Motor neuron (in vitro differentiated cells): ENCODE measurements at regions not wholly inside any gene's neighbourhood (a gene's known extent, or its start where the extent isn't known, plus 50 kb on each side); places are given as distances from the start of the nearest gene placed in this dataset.
A peak's percentile ranks its signal among the peaks of the same experiment; 100 is the strongest.
"Not testable (repeated sequence)": the region's sequence is repeated elsewhere in the genome, so short reads cannot be mapped to it uniquely, and the experiment has no call there.

ENCODE experiments used
- ATAC-seq, 8 experiments: fragments of 200-7000 bp; cut with Tn5 transposase; replicated peaks in 6 of 8; 2 replicates each; pipeline ENCODE4 v1.8.0; 2021; ENCODE audit warnings: mild to moderate bottlenecking in 8 of 8, moderate library complexity in 8 of 8
- H3K27ac ChIP-seq, 2 donors: fragments of 250-450 bp; sonication (Bioruptor Pico); 2 replicates each; pipeline ENCODE4 v1.9.0; 2021; ENCODE audit warnings: antibody characterized with exemption in 2 of 2, mild to moderate bottlenecking in 2 of 2, moderate library complexity in 1 of 2
- H3K4me1 ChIP-seq, 2 donors: fragments of 250-450 bp; sonication (Bioruptor Pico); replicated peaks in 1 of 2; 2 replicates each; pipeline ENCODE4 v1.6.1; 2021; ENCODE audit warnings: antibody characterized with exemption in 2 of 2, mild to moderate bottlenecking in 2 of 2, moderate library complexity in 1 of 2
- H3K4me3 ChIP-seq, 5 donors: fragments of 250-450 bp; sonication (Bioruptor Pico); 2 replicates each; pipeline ENCODE4 v1.9.0; 2021; ENCODE audit warnings: antibody characterized with exemption in 5 of 5, mild to moderate bottlenecking in 5 of 5, moderate library complexity in 4 of 5
- WGBS, 10 experiments: fragments of 450-650 bp; shearing (Covaris generic); methylation state at CpG; one replicate each; pipeline ENCODE4 v1.0.0; 2022; 5-methylcytosine and 5-hydroxymethylcytosine counted together
- in situ Hi-C, 9 experiments: fragments of 400-800 bp; cut with MboI; loops; one replicate each; pipeline ENCODE4 v1.15.0; 2021; ENCODE audit warnings: low sequenced_read_pairs in 9 of 9, low pct_unique_long_range_greater_than_20kb in 2 of 9; ENCODE audit not compliant: unreplicated experiment in 9 of 9

DNA sequence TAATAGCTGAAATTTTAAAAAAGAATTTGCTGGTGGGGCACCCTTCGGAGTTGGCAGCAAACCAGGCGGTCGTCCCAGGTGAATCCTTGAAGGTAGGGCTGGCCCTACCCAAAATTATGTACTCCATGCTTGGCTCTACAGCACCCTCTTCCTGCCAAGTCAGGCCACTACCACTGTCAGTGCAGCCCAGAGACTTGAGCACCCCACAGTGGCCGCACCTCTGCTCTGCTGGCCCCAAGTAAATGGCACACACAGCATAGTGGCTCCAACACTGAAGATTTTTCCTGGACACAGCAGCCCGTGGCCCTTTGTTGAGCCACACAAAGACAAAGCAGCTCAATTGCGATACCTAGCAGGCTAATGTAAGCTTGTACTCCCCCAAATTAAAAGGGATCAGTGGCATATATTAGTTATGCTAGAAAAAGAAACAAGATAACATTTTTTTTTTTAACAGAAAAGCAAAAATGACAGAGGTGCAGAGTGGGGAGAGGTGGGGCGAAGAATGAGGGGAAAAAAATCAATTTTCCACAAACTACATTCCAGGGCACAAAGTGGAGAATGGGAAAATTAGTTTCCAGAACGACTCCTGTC is 250.5 kb downstream of the UACA start:
- Histone ChIP-seq H3K27ac (no peak overlapping the region), H3K4me1 (peaks cover 8% of the 10 kb centered on the region in 2 donors), H3K4me3 (no peak overlapping the region)
- ATAC-seq, result peak in 2 of 8 experiments; percentile 4 to 12
- in situ Hi-C loops, result no loop called here
- 34 to 87% (median 77%) methylated on average over 1 to 7 of the region's 8 CpGs; no CpG with 5 or more reads in 2 of the 10 experiments for WGBS, 10 experiments

DNA sequence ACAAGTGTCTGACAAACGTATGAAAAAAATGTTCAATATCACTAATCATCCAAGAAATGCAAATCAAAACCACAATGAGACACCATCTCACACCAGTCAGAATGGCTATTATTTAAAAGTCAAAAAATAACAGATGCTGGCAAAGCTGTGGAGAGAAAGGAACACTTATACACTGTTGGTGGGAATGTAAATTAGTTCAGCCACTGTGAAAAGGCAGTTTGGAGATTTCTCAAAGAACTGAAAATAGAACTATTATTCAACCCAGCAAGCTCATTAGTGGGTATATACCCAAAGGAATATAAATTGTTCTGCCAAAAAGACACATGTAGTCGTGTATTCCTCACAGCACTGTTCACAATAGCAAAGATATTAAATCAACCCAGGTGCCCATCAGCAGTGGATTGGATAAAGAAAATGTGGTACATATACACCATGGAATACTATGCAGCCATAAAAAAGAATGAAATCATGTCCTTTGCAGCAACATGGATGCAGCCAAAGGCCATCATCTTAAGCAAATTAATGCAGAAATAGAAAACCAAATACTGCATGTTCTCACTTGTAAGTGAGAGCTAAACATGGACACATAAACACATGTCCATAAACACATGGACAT is 251.3 kb downstream of the UACA start:
- 7 to 93% (median 59%) methylated on average over 1 to 2 of the region's 2 CpGs for WGBS, 10 experiments

DNA sequence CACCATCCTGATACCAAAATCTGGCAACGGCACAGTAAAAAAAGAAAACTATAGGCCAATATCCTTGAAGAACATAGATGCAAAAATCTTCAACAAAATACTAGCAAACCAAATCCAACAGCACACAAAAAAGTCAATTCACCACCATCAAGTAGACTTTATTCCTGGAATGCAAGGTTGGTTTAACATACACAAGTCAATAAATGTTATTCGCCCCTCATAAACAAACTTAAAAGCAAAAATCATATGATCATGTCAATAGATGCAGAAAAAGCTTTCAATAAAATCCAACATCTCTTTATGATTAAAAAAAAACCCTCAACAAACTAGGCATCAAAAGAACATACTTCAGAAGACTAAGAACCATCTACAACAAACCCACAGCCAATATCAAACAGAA is 252.9 kb downstream of the UACA start:
- H3K4me1 ChIP-seq, result peaks cover 26 to 32% of the 10 kb centered on the region in 2 donors
- H3K4me3 ChIP-seq, result no peak overlapping the region
- WGBS, 10 experiments, result 46 to 100% (median 89%) methylated on average over 1 to 2 of the region's 2 CpGs; no CpG with 5 or more reads in 1 of the 10 experiments
- no peak overlapping the region for H3K27ac ChIP-seq
- ATAC-seq, result no peak
- in situ Hi-C loops, result no loop called here

More for the DNA sequence above, 251.3 kb downstream of the UACA start:
- H3K27ac ChIP-seq, ATAC-seq, in situ Hi-C loops, H3K4me3 ChIP-seq: not testable (repeated sequence)
- H3K4me1 ChIP-seq, result peaks cover 16% of the 10 kb centered on the region in 2 donors

DNA sequence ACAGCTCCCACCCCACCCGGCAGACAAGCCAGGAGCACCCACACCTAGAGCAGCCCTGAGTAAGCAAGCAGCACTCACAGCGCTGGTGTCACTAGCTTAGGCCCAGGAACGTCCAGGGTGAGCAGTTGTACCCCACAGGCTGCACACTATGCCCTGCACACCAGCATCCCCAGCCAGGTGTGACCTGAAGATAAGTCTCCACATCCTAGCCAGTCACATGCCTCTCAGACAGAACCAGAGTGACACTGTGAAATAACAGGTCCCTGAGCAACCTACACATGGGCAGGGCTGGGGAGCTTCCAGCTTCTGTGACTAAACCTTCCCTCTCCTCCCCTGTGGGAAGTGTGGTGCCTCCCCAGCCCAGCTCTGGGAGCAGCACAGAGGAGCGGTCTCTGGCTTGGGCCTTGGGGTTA is 253.6 kb downstream of the UACA start:
- no peak for ATAC-seq
- in situ Hi-C loops, result no loop called here
- Histone ChIP-seq H3K4me3 (no peak overlapping the region), H3K27ac (no peak overlapping the region), H3K4me1 (peaks cover 33 to 39% of the 10 kb centered on the region in 2 donors)
- 50 to 100% (median 100%) methylated on average over 1 to 2 of the region's 4 CpGs; no CpG with 5 or more reads in 3 of the 10 experiments for WGBS, 10 experiments

DNA sequence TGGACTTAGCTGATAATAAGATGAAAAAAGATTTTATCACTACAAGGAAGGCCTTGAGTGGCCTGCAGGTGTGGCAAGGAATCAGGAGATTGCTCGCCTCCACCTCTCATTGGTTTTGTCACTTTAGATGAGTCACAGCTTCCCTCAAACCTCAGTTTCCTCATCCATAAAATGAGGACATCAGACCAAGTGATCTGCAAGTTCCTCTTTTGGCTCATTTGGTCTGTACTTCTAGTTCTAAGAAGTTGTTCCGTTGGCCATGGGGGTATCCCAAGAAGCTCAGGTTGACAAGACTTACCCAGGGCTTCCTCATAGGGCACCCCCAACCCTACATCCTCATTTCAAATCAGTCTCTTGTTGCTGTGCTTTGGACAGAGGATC is 254.1 kb downstream of the UACA start:
- Histone ChIP-seq H3K27ac (no peak overlapping the region), H3K4me1 (peaks cover 37 to 44% of the 10 kb centered on the region in 2 donors), H3K4me3 (no peak overlapping the region)
- 75 to 100% (median 94%) methylated on average over 1 to 2 of the region's 2 CpGs; no CpG with 5 or more reads in 3 of the 10 experiments for WGBS, 10 experiments
- no peak for ATAC-seq
- in situ Hi-C loops, result no loop called here

DNA sequence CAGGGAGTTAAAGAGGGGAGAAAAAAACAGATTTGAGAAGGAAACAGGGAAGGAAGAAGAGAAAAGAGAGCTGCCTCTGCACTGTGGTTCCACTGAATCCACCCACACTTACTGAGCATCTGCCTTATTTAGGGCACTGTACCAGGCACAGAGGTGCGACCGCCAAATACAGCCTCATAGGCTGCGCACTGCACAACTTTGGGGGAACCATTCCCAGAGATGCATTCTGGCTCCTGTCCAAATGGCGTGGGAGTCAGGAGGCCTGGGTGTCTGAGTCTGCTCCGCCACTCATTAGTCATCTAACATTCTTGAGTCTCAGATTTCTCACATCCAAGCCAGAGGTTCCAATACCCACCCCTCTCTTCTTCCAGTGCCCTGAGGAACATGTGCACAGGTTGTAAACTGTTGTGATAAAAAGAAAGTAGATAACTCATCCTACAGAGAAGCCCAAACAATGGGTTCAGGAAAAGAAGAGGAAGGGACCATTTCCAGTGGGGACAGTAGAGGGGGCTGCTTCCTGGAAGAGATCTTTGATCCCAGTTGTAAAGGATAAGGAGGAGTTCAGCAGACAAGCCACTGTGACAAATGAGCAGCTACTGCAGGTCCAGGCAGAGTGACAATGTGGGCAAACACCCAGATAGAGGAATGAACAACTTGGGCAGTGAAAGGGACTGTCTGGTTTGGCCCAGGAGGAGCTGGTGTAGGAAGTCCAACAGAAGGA is 254.6 kb downstream of the UACA start:
- WGBS, 10 experiments, result 33 to 100% (median 86%) methylated on average over 1 to 3 of the region's 5 CpGs; no CpG with 5 or more reads in 6 of the 10 experiments
- Histone ChIP-seq H3K4me3 (no peak overlapping the region), H3K4me1 (peaks cover 43 to 49% of the 10 kb centered on the region in 2 donors), H3K27ac (peak overlapping the region; percentile 59 to 66)
- in situ Hi-C loops, result no loop called here
- ATAC-seq, result peak in 5 of 8 experiments; percentile 0 to 12 (median 4)

DNA sequence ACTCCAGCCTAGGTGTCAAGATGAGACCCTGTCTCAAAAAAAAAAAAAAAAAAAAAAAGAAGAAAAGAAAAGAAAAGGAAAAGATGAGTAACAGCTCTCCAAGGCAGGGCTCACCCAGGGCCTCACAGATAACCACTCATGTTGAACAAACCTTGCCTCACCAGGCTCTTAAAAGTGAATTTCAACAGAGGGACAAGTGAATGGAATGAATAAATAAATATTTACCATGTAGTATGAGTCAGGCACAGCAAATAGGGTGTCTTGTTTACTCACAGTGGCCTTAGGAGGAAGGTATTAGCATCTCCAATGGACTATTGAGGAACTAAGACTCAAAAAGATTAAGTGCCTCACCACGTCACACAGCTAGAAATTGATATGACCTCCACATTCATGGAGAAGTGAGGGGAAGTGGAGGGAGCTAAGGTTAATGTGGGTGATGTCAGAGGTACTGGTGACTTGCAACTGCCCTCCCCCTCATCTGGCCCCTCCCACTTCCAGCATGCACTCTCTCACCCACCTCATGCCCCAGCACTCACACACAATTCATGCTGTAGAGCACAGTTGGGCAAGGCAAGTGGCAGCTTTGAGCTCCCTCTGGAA is 255.5 kb downstream of the UACA start:
- H3K4me1 ChIP-seq, result peaks cover 49 to 54% of the 10 kb centered on the region in 2 donors
- peak overlapping the region; percentile 59 to 66 for H3K27ac ChIP-seq
- no peak overlapping the region for H3K4me3 ChIP-seq
- WGBS, 10 experiments, result 13 to 17% (median 14%) methylated on average over 1 of the region's 1 CpG; no CpG with 5 or more reads in 6 of the 10 experiments
- ATAC-seq, result peak; percentile 72 to 87 (median 84)
- in situ Hi-C loops, result no loop called here

DNA sequence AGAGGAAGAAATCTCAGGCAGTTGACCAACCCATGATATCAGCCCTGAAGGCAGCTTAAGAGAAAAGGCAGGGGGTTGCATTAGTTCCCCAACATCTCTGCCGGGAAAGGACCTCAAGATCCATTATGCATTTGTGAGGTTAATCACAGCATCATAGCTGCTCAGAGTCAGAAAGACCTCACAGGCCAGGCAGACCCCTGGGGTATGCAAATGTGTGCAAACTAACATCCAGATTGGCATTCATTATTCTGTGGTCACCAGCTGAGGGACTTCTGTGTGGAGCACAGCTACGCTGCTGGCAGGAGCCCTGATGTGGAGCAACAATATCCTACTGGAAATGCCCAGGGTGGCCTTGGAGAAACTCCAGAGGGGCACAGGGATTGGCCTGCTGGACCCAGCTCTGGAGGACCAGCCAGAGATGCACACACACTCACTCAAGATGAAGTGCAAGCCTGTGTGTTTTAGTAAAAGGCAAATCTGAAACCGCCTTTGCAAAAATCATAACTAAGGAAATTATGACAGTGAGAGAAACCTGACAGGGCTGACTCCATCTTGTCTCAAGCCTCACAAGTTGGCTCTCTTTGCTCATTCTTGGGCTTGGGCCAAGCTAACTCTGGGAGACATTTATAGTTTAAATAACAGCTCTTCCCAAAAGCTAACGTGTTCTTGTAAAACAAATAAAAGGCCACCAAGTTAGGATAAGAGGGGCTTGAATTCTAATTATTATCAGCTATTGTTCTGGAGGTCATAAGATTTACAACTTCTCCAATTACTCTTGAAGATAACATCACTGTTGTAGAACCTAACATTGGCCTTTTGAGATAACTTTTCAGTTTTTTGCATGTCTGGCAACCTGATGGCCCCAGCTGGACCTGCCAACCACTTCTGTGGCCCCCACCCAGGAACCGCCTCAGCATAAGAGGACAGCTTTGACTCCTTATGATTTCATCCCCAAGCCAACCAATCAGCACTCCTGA is 257.1 kb downstream of the UACA start:
- 11 to 100% (median 74%) methylated on average over 1 to 5 of the region's 5 CpGs; no CpG with 5 or more reads in 1 of the 10 experiments for WGBS, 10 experiments
- peak overlapping the region; percentile 50 to 62 for H3K27ac ChIP-seq
- ATAC-seq, result peak; percentile 5 to 79 (median 14)
- no peak overlapping the region for H3K4me3 ChIP-seq
- in situ Hi-C loops, result no loop called here
- peaks cover 49 to 54% of the 10 kb centered on the region in 2 donors for H3K4me1 ChIP-seq

DNA sequence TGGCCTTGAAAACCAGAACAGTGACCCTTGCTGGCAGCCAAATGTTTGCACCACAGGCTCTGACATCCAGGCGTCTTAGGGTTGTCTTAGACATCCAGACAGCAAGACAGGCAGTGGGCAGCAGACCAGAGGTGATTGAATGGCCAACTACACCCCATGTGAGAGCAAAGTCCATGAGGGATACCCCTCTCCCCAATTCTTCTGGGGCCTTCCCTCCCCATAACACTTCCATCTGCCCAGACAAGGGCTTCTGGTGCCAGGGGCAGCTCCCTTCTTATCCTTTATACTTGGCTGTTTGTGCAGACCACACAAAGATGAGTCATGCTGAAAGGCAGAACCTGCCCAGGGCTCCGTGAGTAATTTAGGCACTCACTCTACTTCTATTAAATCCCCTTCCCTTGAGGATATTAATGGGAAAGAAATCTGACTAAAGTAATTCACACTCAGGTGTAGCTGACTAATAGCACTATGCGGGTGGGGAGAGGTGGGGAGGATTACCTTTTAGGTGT is 257.9 kb downstream of the UACA start:
- peak; percentile 28 to 54 (median 50) for ATAC-seq
- Histone ChIP-seq H3K27ac (peak overlapping the region; percentile 50 to 62), H3K4me3 (no peak overlapping the region), H3K4me1 (peaks cover 49 to 54% of the 10 kb centered on the region in 2 donors)
- in situ Hi-C loops, result no loop called here
- WGBS, 10 experiments, result 0 to 56% (median 18%) methylated on average over 1 to 3 of the region's 3 CpGs; no CpG with 5 or more reads in 4 of the 10 experiments

DNA sequence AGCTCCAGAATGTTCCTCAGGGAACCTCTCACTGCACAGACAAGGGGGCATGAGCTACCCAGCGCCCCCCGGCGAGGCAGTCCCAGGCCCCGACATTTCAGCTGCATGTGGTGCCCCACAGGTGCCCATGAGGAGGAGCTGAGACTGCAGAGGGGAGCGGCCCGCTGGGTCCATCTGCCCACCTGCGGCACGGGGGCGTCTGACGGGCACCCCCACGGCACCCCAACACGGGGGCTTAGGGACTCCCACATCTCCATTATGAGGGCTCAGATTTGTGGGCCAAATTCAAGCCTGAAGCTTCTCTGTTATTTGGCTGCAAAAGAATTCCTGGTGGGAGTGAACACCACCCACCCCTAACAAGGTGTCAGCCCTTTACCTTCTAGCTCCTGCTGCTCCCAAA is 258.4 kb downstream of the UACA start:
- no peak for ATAC-seq
- peaks cover 49 to 54% of the 10 kb centered on the region in 2 donors for H3K4me1 ChIP-seq
- H3K4me3 ChIP-seq, result no peak overlapping the region
- in situ Hi-C loops, result no loop called here
- H3K27ac ChIP-seq, result peak overlapping the region; percentile 50 to 62
- 100% methylated on average over 1 of the region's 12 CpGs; no CpG with 5 or more reads in 9 of the 10 experiments for WGBS, 10 experiments

DNA sequence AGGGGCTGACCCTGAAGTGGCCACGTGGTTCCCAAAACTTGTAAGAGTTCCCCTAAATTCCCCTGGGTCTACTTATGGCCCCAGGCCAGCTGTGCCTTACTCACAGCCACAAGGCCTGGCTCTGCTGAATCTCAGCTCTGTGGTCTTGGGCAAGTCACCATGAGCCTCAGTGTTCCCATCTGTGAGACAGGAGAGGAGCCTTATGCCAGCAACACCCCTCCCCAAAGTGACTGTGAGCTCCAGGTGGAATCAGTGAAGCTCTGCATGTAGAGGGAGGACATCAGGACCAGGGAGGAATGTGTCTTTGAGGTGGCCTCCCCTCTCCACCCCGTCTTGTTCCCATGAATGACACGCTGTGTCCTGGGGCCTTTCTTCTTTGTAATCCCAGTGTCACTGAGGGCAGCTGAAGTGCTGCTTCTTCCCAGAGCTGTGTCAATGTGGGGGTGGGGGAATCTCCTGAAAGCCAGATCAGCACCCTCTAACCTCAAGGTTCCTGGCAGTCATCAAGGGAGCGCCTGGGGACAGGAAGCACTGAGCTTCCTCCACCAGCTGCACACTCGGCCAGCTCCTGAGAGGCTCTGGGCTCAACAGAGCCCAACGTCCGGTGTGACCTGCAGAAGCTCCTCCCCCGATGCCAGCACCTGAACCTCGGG is 258.9 kb downstream of the UACA start:
- peak overlapping the region; percentile 46 to 50 for H3K27ac ChIP-seq
- 33 to 57% (median 56%) methylated on average over 3 to 7 of the region's 9 CpGs; no CpG with 5 or more reads in 7 of the 10 experiments for whole genome bisulfite sequencing, 10 experiments
- in situ Hi-C loops, result no loop called here
- H3K4me3 ChIP-seq, result no peak overlapping the region
- peak in 2 of 8 experiments; percentile 1 to 2 for ATAC-seq
- H3K4me1 ChIP-seq, result peaks cover 49 to 55% of the 10 kb centered on the region in 2 donors
